OCI-LY1 (cell line): ENCODE measurements at regions not wholly inside any gene's neighbourhood (a gene's known extent, or its start where the extent isn't known, plus 50 kb on each side); places are given as distances from the start of the nearest gene placed in this dataset.
A peak's percentile ranks its signal among the peaks of the same experiment; 100 is the strongest.
"Not testable (repeated sequence)": the region's sequence is repeated elsewhere in the genome, so short reads cannot be mapped to it uniquely, and the experiment has no call there.

ENCODE experiments used
- H2AFZ ChIP-seq: fragments of 200-600 bp; sonication (generic), shearing (Covaris generic); 2 replicates; pipeline ENCODE4 v1.6.0; 2014; ENCODE audit warnings: antibody characterized with exemption, mild to moderate bottlenecking, low read length
- H3F3A ChIP-seq: fragments of 200-600 bp; sonication (generic), shearing (Covaris generic); 2 replicates; pipeline ENCODE4 v1.6.0; 2014; ENCODE audit warnings: mild to moderate bottlenecking, antibody characterized with exemption, low read length, moderate library complexity; ENCODE audit not compliant: insufficient read depth
- H3K27ac ChIP-seq: fragments of 200-600 bp; sonication (generic); 2 replicates; pipeline ENCODE4 v1.5.1; 2014; ENCODE audit warnings: low read length, mixed run types, mild to moderate bottlenecking, low read depth; ENCODE audit not compliant: poor library complexity, severe bottlenecking
- H3K27me3 ChIP-seq: fragments of 200-600 bp; sonication (generic); 2 replicates; pipeline ENCODE4 v1.6.0; 2014; ENCODE audit warnings: antibody characterized with exemption, mild to moderate bottlenecking, low read length, moderate library complexity; ENCODE audit not compliant: insufficient read depth
- H3K36me3 ChIP-seq: fragments of 200-600 bp; sonication (generic); 2 replicates; pipeline ENCODE4 v1.6.1; 2014; ENCODE audit warnings: mild to moderate bottlenecking, antibody characterized with exemption, low read length, moderate library complexity, mixed read lengths; ENCODE audit not compliant: insufficient read depth
- H3K4me1 ChIP-seq: fragments of 200-600 bp; sonication (generic); 2 replicates; pipeline ENCODE4 v1.5.1; 2014; ENCODE audit warnings: mild to moderate bottlenecking, low read length, moderate library complexity; ENCODE audit not compliant: insufficient read depth, severe bottlenecking
- H3K4me2 ChIP-seq: fragments of 200-600 bp; sonication (generic), shearing (Covaris generic); 2 replicates; pipeline ENCODE4 v1.6.1; 2014; ENCODE audit warnings: low read length
- H3K4me3 ChIP-seq: fragments of 200-600 bp; sonication (generic); 2 replicates; pipeline ENCODE4 v1.5.1; 2014; ENCODE audit warnings: low read length, low read depth, mild to moderate bottlenecking, mixed read lengths; ENCODE audit not compliant: poor library complexity, severe bottlenecking
- H3K79me2 ChIP-seq: fragments of 200-600 bp; shearing (Covaris generic); 2 replicates; pipeline ENCODE4 v1.6.1; 2016; ENCODE audit warnings: mixed run types, low read length, mixed read lengths; ENCODE audit not compliant: insufficient read depth
- H3K9ac ChIP-seq: fragments of 200-600 bp; sonication (generic), shearing (Covaris generic); 2 replicates; pipeline ENCODE4 v1.6.1; 2014; ENCODE audit warnings: mild to moderate bottlenecking, low read length, mixed read lengths
- H3K9me2 ChIP-seq: fragments of 200-600 bp; sonication (generic), shearing (Covaris generic); 2 replicates; pipeline ENCODE4 v1.6.1; 2014; ENCODE audit warnings: low read depth, mild to moderate bottlenecking, low read length, mixed read lengths
- H3K9me3 ChIP-seq: fragments of 200-600 bp; shearing (Covaris generic); 2 replicates; pipeline ENCODE4 v1.6.1; 2014; ENCODE audit warnings: low read length, mixed read lengths
- H4K20me1 ChIP-seq: fragments of 200-600 bp; sonication (generic), shearing (Covaris generic); 2 replicates; pipeline ENCODE4 v1.6.0; 2016; ENCODE audit warnings: mild to moderate bottlenecking, low read length; ENCODE audit not compliant: insufficient read depth
- CTCF ChIP-seq: fragments of 200-600 bp; sonication (generic), shearing (Covaris generic); IDR thresholded peaks from 2 replicates; pipeline ENCODE4 v1.5.1; 2017; ENCODE audit warnings: mild to moderate bottlenecking, antibody characterized with exemption, low read length, moderate library complexity, mixed read lengths
- EZH2 ChIP-seq: fragments of 200-600 bp; sonication (generic), shearing (Covaris generic); IDR thresholded peaks from 2 replicates; pipeline ENCODE4 v1.8.0; 2017; ENCODE audit warnings: borderline replicate concordance, mixed run types, mild to moderate bottlenecking, antibody characterized with exemption, low read length, moderate library complexity, mixed read lengths

DNA sequence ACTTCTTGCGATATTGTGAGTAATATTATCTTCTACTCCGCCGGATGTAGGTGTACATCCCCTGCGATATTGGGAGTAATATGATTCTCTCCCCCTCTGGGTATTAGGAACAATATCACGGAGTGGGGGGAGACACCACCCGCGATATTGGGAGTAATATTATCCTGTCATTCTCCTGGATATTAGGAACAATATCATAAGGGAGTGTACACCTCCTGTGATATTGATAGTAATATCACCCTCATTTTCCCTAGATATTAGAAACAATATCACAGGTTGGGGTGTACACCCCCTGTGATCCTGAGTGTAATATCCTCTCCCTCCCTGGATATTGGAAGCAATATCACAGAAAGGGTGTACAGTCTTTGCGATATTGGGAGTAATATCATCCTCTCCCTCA, 64.3 kb upstream of the CEACAM21 start:
- no peaks in the 10 kb centered on the region for H3K36me3 ChIP-seq
- H3K27me3 ChIP-seq = no peaks in the 10 kb centered on the region; the same call in 1 of the 2 replicates
- TF ChIP-seq CTCF (no peak), EZH2 (no peak)
- H2AFZ ChIP-seq = no peak overlapping the region
- no peaks in the 10 kb centered on the region for H3K79me2 ChIP-seq
- no peaks in the 10 kb centered on the region for H3K9me3 ChIP-seq
- no peaks in the 10 kb centered on the region for H3K4me1 ChIP-seq
- H3K27ac ChIP-seq = no peak overlapping the region
- H3K4me3 ChIP-seq = no peak overlapping the region
- H4K20me1 ChIP-seq = no peaks in the 10 kb centered on the region
- H3K9ac ChIP-seq = no peak overlapping the region
- H3F3A ChIP-seq = no peaks in the 10 kb centered on the region
- H3K9me2 ChIP-seq = no peaks in the 10 kb centered on the region
- H3K4me2 ChIP-seq = no peak overlapping the region

DNA sequence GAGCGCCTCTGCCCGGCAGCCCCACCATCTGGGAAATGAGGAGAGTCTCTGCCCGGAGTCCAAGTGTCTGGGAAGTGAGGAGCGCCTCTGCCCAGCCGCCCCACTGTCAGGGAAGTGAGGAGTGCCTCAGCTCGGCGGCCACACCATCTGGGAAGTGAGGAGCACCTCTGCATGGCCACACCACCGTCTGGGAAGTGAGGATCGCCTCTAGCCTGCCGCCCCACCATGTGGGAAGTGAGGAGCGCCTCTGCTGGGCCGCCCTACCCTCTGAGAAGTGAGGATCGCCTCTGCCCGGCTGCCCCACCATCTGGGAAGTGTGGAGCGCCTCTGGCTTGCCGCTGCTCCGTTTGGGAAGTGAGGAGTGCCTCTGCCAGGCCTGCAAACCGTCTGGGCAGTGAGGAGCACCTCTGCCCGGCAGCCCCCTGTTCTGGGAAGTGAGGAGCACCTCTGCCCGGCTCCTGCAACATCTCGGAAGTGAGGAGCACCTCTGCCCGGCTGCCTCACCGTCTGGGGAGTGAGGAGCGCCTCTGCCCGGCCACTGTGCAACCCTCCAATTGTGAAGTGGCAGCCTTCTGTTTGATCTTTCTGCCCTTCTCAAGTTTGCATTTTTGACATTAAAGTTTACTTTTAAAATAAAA, 60.8 kb upstream of the CEACAM21 start:
- H3K9me2 ChIP-seq = no peaks in the 10 kb centered on the region
- H3K27ac ChIP-seq = no peak overlapping the region
- no peaks in the 10 kb centered on the region for H3K9me3 ChIP-seq
- H3K79me2 ChIP-seq = no peaks in the 10 kb centered on the region
- no peak overlapping the region for H3K4me3 ChIP-seq
- no peaks in the 10 kb centered on the region; the same call in 1 of the 2 replicates for H3K27me3 ChIP-seq
- H4K20me1 ChIP-seq = no peaks in the 10 kb centered on the region
- no peaks in the 10 kb centered on the region for H3K4me1 ChIP-seq
- H3F3A ChIP-seq = no peaks in the 10 kb centered on the region
- H2AFZ ChIP-seq = no peak overlapping the region
- TF ChIP-seq CTCF (no peak), EZH2 (no peak)
- no peaks in the 10 kb centered on the region for H3K36me3 ChIP-seq
- H3K4me2 ChIP-seq = no peak overlapping the region
- H3K9ac ChIP-seq = no peak overlapping the region

DNA sequence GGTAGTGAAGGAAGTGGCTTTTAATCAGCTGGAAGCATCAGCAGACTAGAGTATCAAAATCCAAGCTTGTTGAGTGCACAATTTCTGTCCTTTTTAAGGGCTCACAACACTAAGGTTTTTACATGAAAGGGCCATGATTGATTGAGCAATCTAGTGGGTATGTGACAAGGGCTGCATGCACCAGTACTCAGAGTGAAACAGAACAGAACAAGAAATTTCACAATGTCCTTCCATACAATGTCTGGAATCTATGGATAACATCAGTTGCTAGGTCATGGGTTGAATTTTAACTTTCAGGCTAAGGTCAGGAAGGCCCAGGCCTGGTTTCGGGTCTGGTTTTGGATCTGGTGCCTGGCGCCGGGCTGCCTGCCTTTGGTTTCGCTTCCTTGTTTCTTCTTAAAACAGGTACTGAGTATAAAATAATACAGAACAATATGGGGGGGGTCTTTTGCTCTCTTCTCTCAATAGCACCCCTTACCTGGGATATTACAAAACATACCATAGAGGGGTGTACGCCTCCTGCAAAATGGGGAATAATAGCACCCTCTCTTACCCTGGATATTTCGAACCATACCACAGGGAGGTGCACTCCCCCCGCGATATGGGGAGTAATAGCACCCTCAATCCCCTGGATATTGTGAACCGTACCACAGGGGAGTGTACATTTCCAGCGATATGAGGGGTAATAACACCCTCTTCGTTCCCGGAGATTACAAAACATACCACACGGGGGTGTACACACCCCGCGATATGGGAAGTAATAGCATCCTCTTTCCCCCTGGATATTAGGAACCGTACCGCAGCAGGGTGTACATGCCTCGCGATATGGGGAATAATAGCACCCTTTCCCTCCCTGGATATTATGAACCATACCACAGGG, 59.4 kb upstream of the CEACAM21 start:
- not testable (repeated sequence) for H3K36me3 ChIP-seq, H3K4me1 ChIP-seq, H3K27me3 ChIP-seq, H2AFZ ChIP-seq, H3K79me2 ChIP-seq, H3K9ac ChIP-seq, H3K9me2 ChIP-seq, H3K4me3 ChIP-seq, H3F3A ChIP-seq, H3K4me2 ChIP-seq, H3K9me3 ChIP-seq, H4K20me1 ChIP-seq, H3K27ac ChIP-seq
- TF ChIP-seq CTCF = 0 out of 2 replicates have a peak, but pooled peaks have one; percentile 7
